ENCODE measurements at regions not wholly inside any gene's neighbourhood (a gene's known extent, or its start where the extent isn't known, plus 50 kb on each side); places are given as distances from the start of the nearest gene placed in this dataset.

- ChIA-PET CTCF (no interaction called here), POLR2A (no interaction called here)
- no peak for DNase-seq (ENCODE audit: low read depth, low spot score)
- no peaks in the 10 kb centered on the region for H3K36me3 ChIP-seq (ENCODE audit: control insufficient read depth, insufficient read depth, low read length)
- ATAC-seq: no peak
- no peaks in the 10 kb centered on the region; the same call in 1 of the 2 replicates for H3K27me3 ChIP-seq (ENCODE audit: control insufficient read depth, insufficient read depth, low read length)
- no TSS peak for BruUV-seq (replicated peaks)
- no peak for TF ChIP-seq SIN3A (IDR thresholded peaks at IDR 0.05; ENCODE audit: borderline replicate concordance, insufficient read depth, low read depth, low read length)
- no peak for TF ChIP-seq REST (IDR thresholded peaks at IDR 0.05; ENCODE audit: insufficient read depth in 1 of 2, low read depth in 2 of 2, low read length in 1 of 2)
- no peak for TF ChIP-seq POLR2AphosphoS5 (IDR thresholded peaks at IDR 0.05; ENCODE audit: low read depth, low read length)
- no peak overlapping the region for H3K27ac ChIP-seq (ENCODE audit: low read length)
- H3K4me1 ChIP-seq (ENCODE audit: control insufficient read depth, insufficient read depth, low read length): no peaks in the 10 kb centered on the region; the same call in 1 of the 2 replicates
- in situ Hi-C loops (cut with HindIII; ENCODE audit: low pct_unique_long_range_greater_than_20kb, low sequenced_read_pairs): no loop called here
- intact Hi-C loops (cut with micrococcal nuclease; ENCODE audit: unreplicated experiment): no loop called here
- no peaks in the 10 kb centered on the region for H3K9me3 ChIP-seq (ENCODE audit: control insufficient read depth, insufficient read depth, low read depth, low read length)
- H3K4me3 ChIP-seq (ENCODE audit: low read depth in 2 of 2, low read length in 2 of 2): no peak overlapping the region
Measured at GRCh38 chr5:127186657-127187056, 103.9 kb upstream of the MEGF10 start.

DNA sequence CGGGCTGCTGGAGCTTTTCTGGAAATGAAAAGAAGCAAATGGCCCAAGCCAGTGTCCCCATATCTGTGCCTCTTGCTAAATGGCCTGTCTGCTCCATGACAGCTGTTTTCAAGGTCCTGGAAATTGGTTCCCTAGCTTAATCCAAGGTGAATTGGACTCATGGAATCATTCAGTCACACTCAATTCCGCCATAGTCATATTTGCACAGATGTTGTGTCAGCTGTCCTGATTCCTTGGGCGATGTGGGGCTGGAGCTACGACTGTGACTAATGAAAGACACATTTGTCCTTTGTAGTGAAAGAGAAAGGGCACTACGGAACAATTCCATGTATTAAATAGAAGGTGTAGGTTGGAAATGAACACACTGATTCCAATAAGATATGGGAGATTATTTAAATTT, 102.9 kb upstream of the MEGF10 start:
- in situ Hi-C loops (cut with HindIII; ENCODE audit: low pct_unique_long_range_greater_than_20kb, low sequenced_read_pairs): no loop called here
- DNase-seq (ENCODE audit: low read depth, low spot score) (no peak), ATAC-seq (no peak)
- H3K36me3 ChIP-seq (ENCODE audit: control insufficient read depth, insufficient read depth, low read length): no peaks in the 10 kb centered on the region
- no peak overlapping the region for H3K4me3 ChIP-seq (ENCODE audit: low read depth in 2 of 2, low read length in 2 of 2)
- no TSS peak for BruUV-seq (replicated peaks)
- H3K27me3 ChIP-seq (ENCODE audit: control insufficient read depth, insufficient read depth, low read length): no peaks in the 10 kb centered on the region; the same call in 1 of the 2 replicates
- no peaks in the 10 kb centered on the region; the same call in 1 of the 2 replicates for H3K4me1 ChIP-seq (ENCODE audit: control insufficient read depth, insufficient read depth, low read length)
- intact Hi-C loops (cut with micrococcal nuclease; ENCODE audit: unreplicated experiment): no loop called here
- CTCF ChIA-PET: no interaction called here
- H3K27ac ChIP-seq (ENCODE audit: low read length): no peak overlapping the region
- POLR2A ChIA-PET: interaction anchor here (0.7 kb wide), 1 partner anchor 112 kb away, joined by 31 read pairs; no protein-coding TSS in a partner anchor
- no peaks in the 10 kb centered on the region for H3K9me3 ChIP-seq (ENCODE audit: control insufficient read depth, insufficient read depth, low read depth, low read length)
- no peak for TF ChIP-seq REST (IDR thresholded peaks at IDR 0.05; ENCODE audit: insufficient read depth in 1 of 2, low read depth in 2 of 2, low read length in 1 of 2)

DNA sequence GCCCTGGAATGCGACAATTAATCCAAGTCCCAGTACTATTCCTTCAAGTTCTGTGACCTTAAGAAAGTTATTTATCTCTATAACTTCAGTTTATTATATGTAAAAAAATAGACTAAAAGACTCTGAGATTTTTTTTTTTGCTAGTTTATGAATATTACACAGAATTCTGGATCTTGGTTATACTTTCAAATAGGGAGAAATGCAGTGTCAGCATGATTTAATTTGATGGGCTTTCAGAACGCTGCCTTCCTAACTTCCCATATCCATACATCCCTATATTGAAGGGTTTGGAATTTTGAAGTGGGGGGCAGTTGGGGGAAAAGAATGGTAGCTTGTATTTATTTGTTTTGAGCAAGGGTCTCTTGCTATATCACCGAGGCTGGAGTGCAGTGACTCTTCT, 98.4 kb upstream of the MEGF10 start:
- Histone ChIP-seq H3K27ac (ENCODE audit: low read length) (no peak overlapping the region), H3K36me3 (ENCODE audit: control insufficient read depth, insufficient read depth, low read length) (no peaks in the 10 kb centered on the region), H3K4me1 (ENCODE audit: control insufficient read depth, insufficient read depth, low read length) (no peaks in the 10 kb centered on the region), H3K27me3 (ENCODE audit: control insufficient read depth, insufficient read depth, low read length) (peaks cover 2% of the 10 kb centered on the region), H3K4me3 (ENCODE audit: low read depth in 2 of 2, low read length in 2 of 2) (no peak overlapping the region), H3K9me3 (ENCODE audit: control insufficient read depth, insufficient read depth, low read depth, low read length) (no peaks in the 10 kb centered on the region)
- no peak for DNase-seq (ENCODE audit: low read depth, low spot score)
- CTCF ChIA-PET: no interaction called here
- TF ChIP-seq REST (IDR thresholded peaks at IDR 0.05; ENCODE audit: insufficient read depth in 1 of 2, low read depth in 2 of 2, low read length in 1 of 2) (no peak), TCF7L2 (IDR thresholded peaks at IDR 0.05; ENCODE audit: low read depth, low read length) (no peak), SIN3A (IDR thresholded peaks at IDR 0.05; ENCODE audit: borderline replicate concordance, insufficient read depth, low read depth, low read length) (no peak), POLR2AphosphoS5 (IDR thresholded peaks at IDR 0.05; ENCODE audit: low read depth, low read length) (no peak)
- TF ChIP-seq, protein P1, sequence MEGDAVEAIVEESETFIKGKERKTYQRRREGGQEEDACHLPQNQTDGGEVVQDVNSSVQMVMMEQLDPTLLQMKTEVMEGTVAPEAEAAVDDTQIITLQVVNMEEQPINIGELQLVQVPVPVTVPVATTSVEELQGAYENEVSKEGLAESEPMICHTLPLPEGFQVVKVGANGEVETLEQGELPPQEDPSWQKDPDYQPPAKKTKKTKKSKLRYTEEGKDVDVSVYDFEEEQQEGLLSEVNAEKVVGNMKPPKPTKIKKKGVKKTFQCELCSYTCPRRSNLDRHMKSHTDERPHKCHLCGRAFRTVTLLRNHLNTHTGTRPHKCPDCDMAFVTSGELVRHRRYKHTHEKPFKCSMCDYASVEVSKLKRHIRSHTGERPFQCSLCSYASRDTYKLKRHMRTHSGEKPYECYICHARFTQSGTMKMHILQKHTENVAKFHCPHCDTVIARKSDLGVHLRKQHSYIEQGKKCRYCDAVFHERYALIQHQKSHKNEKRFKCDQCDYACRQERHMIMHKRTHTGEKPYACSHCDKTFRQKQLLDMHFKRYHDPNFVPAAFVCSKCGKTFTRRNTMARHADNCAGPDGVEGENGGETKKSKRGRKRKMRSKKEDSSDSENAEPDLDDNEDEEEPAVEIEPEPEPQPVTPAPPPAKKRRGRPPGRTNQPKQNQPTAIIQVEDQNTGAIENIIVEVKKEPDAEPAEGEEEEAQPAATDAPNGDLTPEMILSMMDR (IDR thresholded peaks at IDR 0.05): no peak
- POLR2A ChIA-PET: no interaction called here
- no peak for ATAC-seq
- in situ Hi-C loops (cut with HindIII; ENCODE audit: low pct_unique_long_range_greater_than_20kb, low sequenced_read_pairs) (no loop called here), intact Hi-C loops (cut with micrococcal nuclease; ENCODE audit: unreplicated experiment) (no loop called here)
- no TSS peak for BruUV-seq (replicated peaks)
